Lower leg skin (tissue), 3 donors: ENCODE measurements at regions not wholly inside any gene's neighbourhood (a gene's known extent, or its start where the extent isn't known, plus 50 kb on each side); places are given as distances from the start of the nearest gene placed in this dataset.

Experiments used
- POLR2A ChIP-seq, 2 donors: fragments of 450-650 bp; IDR thresholded peaks; one replicate each; pipeline ENCODE4 v1.6.1; 2016 to 2017; ENCODE audit warnings: antibody characterized with exemption in 2 of 2, mild to moderate bottlenecking in 1 of 2, moderate library complexity in 1 of 2
- TF ChIP-seq, protein P1 (sequence below), 3 donors: fragments of 450-650 bp; IDR thresholded peaks; one replicate each; pipeline ENCODE4 v1.5.1; 2016; ENCODE audit warnings: antibody characterized with exemption in 3 of 3, mild to moderate bottlenecking in 3 of 3, moderate library complexity in 2 of 3

DNA sequence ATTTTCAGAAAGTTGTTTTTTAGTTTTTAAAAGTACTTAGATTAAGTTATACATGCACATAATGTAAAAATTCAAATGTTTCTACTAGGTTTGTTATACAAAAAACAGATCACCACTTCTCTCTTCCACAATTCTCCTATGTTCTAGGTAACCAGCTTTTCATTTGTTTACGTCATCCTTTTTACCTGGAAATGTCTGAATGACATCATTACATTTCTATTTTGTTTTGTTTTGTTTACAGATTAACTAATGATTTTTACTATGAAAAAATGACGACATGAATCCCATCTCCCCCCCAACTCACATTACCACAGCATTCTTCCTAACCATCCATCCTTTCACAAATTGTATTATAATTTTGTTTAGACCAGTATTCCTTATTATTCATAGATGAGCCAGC is 1709.2 kb downstream of the EFNA5 start:
- TF ChIP-seq POLR2A (IDR thresholded peaks at IDR 0.05), result no peak
- TF ChIP-seq, protein P1, sequence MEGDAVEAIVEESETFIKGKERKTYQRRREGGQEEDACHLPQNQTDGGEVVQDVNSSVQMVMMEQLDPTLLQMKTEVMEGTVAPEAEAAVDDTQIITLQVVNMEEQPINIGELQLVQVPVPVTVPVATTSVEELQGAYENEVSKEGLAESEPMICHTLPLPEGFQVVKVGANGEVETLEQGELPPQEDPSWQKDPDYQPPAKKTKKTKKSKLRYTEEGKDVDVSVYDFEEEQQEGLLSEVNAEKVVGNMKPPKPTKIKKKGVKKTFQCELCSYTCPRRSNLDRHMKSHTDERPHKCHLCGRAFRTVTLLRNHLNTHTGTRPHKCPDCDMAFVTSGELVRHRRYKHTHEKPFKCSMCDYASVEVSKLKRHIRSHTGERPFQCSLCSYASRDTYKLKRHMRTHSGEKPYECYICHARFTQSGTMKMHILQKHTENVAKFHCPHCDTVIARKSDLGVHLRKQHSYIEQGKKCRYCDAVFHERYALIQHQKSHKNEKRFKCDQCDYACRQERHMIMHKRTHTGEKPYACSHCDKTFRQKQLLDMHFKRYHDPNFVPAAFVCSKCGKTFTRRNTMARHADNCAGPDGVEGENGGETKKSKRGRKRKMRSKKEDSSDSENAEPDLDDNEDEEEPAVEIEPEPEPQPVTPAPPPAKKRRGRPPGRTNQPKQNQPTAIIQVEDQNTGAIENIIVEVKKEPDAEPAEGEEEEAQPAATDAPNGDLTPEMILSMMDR (IDR thresholded peaks at IDR 0.05), result no peak
